SU-DHL-6 (cell line): ENCODE measurements at regions not wholly inside any gene's neighbourhood (a gene's known extent, or its start where the extent isn't known, plus 50 kb on each side); places are given as distances from the start of the nearest gene placed in this dataset.

Source experiments
- H2AFZ ChIP-seq: fragments of 200-600 bp; sonication (generic); 2 replicates; pipeline ENCODE4 v1.6.1; 2014; ENCODE audit warnings: low read depth, mild to moderate bottlenecking, moderate library complexity, mixed read lengths, antibody characterized with exemption, low read length; ENCODE audit not compliant: severe bottlenecking
- H3F3A ChIP-seq: fragments of 200-600 bp; shearing (Covaris generic); 2 replicates; pipeline ENCODE4 v1.6.0; 2016; ENCODE audit warnings: antibody characterized with exemption, mild to moderate bottlenecking; ENCODE audit not compliant: insufficient read depth
- H3K27ac ChIP-seq: fragments of 200-600 bp; sonication (generic); 2 replicates; pipeline ENCODE4 v1.5.1; 2016; ENCODE audit warnings: low read depth, mild to moderate bottlenecking, low read length, moderate library complexity, mixed read lengths
- H3K27me3 ChIP-seq: fragments of 200-600 bp; sonication (generic), shearing (Covaris generic); 2 replicates; pipeline ENCODE4 v1.6.0; 2014; ENCODE audit warnings: mild to moderate bottlenecking, low read length
- H3K36me3 ChIP-seq: fragments of 200-600 bp; sonication (generic); 2 replicates; pipeline ENCODE4 v1.6.1; 2014; ENCODE audit warnings: mild to moderate bottlenecking, low read length, mixed read lengths
- H3K4me2 ChIP-seq: fragments of 300-600, 200-600 bp; shearing (Covaris generic), sonication (generic); 2 replicates; pipeline ENCODE4 v1.6.0; 2014; ENCODE audit warnings: low read length, low read depth, mild to moderate bottlenecking; ENCODE audit not compliant: poor library complexity, severe bottlenecking
- H3K4me3 ChIP-seq: fragments of 200-600 bp; sonication (generic); 2 replicates; pipeline ENCODE4 v1.5.1; 2014; ENCODE audit warnings: antibody characterized with exemption, low read length, mild to moderate bottlenecking, mixed read lengths; ENCODE audit not compliant: insufficient read depth, poor library complexity, severe bottlenecking
- H3K79me2 ChIP-seq: fragments of 200-600 bp; sonication (generic); 2 replicates; pipeline ENCODE4 v1.6.1; 2014; ENCODE audit warnings: mild to moderate bottlenecking, low read length, moderate library complexity; ENCODE audit not compliant: insufficient read depth
- H3K9ac ChIP-seq: fragments of 200-600 bp; sonication (generic); 2 replicates; pipeline ENCODE4 v1.7.0; 2014; ENCODE audit warnings: mild to moderate bottlenecking, low read length
- H3K9me2 ChIP-seq: fragments of 200-600 bp; sonication (generic); replicated peaks from 2 replicates; pipeline ENCODE4 v1.6.1; 2014; ENCODE audit warnings: low read length; ENCODE audit not compliant: insufficient read depth
- H3K9me3 ChIP-seq: fragments of 200-600 bp; sonication (generic); 2 replicates; pipeline ENCODE4 v1.6.1; 2014; ENCODE audit warnings: low read length, mixed read lengths; ENCODE audit not compliant: insufficient read depth
- H4K20me1 ChIP-seq: fragments of 200-600 bp; sonication (generic); 2 replicates; pipeline ENCODE4 v1.6.1; 2014; ENCODE audit warnings: low read depth, mild to moderate bottlenecking, antibody characterized with exemption, low read length, moderate library complexity, mixed read lengths
- CTCF ChIP-seq: fragments of 200-600 bp; sonication (generic); IDR thresholded peaks from one replicate; pipeline ENCODE4 v1.5.1; 2017; ENCODE audit warnings: antibody characterized with exemption, mild to moderate bottlenecking, low read length, moderate library complexity; ENCODE audit not compliant: insufficient read depth, poor library complexity, severe bottlenecking
- EZH2phosphoT487 ChIP-seq: fragments of 200-600 bp; sonication (generic), shearing (Covaris generic); conservative IDR thresholded peaks from 2 replicates; pipeline ENCODE4 v1.6.1; 2018; ENCODE audit warnings: mild to moderate bottlenecking, antibody characterized with exemption, low read length, moderate library complexity, mixed read lengths

DNA sequence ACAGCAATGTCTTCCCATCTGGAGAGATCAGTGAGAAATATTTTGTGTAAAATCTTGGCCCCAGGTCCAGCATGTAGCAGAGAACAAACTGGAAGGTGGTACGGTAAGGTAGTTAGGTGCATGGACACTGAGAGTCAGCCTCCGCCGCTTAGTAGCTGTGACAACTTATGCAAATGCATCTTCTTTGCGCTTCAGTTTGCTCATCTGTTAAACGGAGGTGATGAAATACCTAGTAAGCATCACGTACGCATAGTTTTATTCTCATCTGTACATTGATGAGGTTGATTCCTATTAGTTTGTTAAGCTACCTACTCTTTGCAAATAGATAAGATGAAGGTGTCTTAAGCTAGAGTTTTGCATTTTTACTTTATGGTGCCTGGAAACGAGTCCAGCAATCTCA is 80.0 kb upstream of the MSX1 start:
- no peaks in the 10 kb centered on the region for H3K9me2 ChIP-seq
- no peak overlapping the region for H2AFZ ChIP-seq
- no peak for TF ChIP-seq CTCF
- TF ChIP-seq EZH2phosphoT487 = no peak
- no peaks in the 10 kb centered on the region for H3K9me3 ChIP-seq
- H3K36me3 ChIP-seq = no peaks in the 10 kb centered on the region
- no peak overlapping the region for H3K27ac ChIP-seq
- H3K79me2 ChIP-seq = no peaks in the 10 kb centered on the region
- H4K20me1 ChIP-seq = no peaks in the 10 kb centered on the region
- no peak overlapping the region for H3K4me2 ChIP-seq
- no peak overlapping the region for H3K4me3 ChIP-seq
- no peak overlapping the region for H3K9ac ChIP-seq
- H3F3A ChIP-seq = no peaks in the 10 kb centered on the region
- H3K27me3 ChIP-seq = no peaks in the 10 kb centered on the region

GRCh38 chr4:4779054-4779453 is 80.4 kb upstream of the MSX1 start:
- Histone ChIP-seq H3K9me2 (no peaks in the 10 kb centered on the region), H3K36me3 (no peaks in the 10 kb centered on the region), H4K20me1 (no peaks in the 10 kb centered on the region), H3K79me2 (no peaks in the 10 kb centered on the region), H3F3A (no peaks in the 10 kb centered on the region), H3K9ac (no peak overlapping the region), H3K4me2 (no peak overlapping the region), H3K9me3 (no peaks in the 10 kb centered on the region), H3K27ac (no peak overlapping the region), H3K4me3 (no peak overlapping the region), H3K27me3 (no peaks in the 10 kb centered on the region), H2AFZ (no peak overlapping the region)
- no peak for TF ChIP-seq EZH2phosphoT487
- no peak for TF ChIP-seq CTCF

DNA sequence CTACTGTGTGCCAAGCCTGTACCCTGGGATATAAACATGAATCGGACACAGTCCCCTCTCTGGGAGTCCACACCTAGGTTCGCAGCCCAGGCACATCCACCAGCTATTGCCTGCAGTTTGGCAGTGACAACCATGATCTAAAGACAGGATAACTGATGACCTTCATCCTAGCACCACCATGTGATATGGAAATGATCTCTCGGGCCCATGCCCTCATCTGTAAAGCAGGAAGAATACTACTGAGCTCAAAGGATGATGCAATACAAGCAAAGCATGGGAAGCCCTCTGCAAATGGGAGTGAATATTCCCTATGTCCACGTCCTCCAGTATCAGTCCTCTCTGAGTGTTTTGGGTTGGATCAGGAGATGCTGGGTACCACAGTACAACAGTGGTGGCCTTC is 80.9 kb upstream of the MSX1 start:
- H3K79me2 ChIP-seq = no peaks in the 10 kb centered on the region
- no peaks in the 10 kb centered on the region for H4K20me1 ChIP-seq
- no peak overlapping the region for H2AFZ ChIP-seq
- no peak overlapping the region for H3K27ac ChIP-seq
- no peaks in the 10 kb centered on the region for H3K27me3 ChIP-seq
- no peak overlapping the region for H3K4me2 ChIP-seq
- no peaks in the 10 kb centered on the region for H3F3A ChIP-seq
- H3K9ac ChIP-seq = no peak overlapping the region
- H3K9me3 ChIP-seq = no peaks in the 10 kb centered on the region
- no peak overlapping the region for H3K4me3 ChIP-seq
- H3K36me3 ChIP-seq = no peaks in the 10 kb centered on the region
- TF ChIP-seq EZH2phosphoT487 (no peak), CTCF (no peak)
- H3K9me2 ChIP-seq = no peaks in the 10 kb centered on the region

GRCh38 chr4:4776934-4777333 is 82.5 kb upstream of the MSX1 start:
- H3K4me2 ChIP-seq = no peak overlapping the region
- H3K27me3 ChIP-seq = no peaks in the 10 kb centered on the region
- no peaks in the 10 kb centered on the region for H3K9me3 ChIP-seq
- no peak overlapping the region for H2AFZ ChIP-seq
- no peaks in the 10 kb centered on the region for H3F3A ChIP-seq
- H3K27ac ChIP-seq = no peak overlapping the region
- no peaks in the 10 kb centered on the region for H3K36me3 ChIP-seq
- H3K9me2 ChIP-seq = no peaks in the 10 kb centered on the region
- no peaks in the 10 kb centered on the region for H4K20me1 ChIP-seq
- H3K79me2 ChIP-seq = no peaks in the 10 kb centered on the region
- TF ChIP-seq CTCF (no peak), EZH2phosphoT487 (no peak)
- H3K4me3 ChIP-seq = no peak overlapping the region
- H3K9ac ChIP-seq = no peak overlapping the region
